ENCODE measurements at regions not wholly inside any gene's neighbourhood (a gene's known extent, or its start where the extent isn't known, plus 50 kb on each side); places are given as distances from the start of the nearest gene placed in this dataset.

GRCh38 chr4:31549256-31549655 lies 829.1 kb downstream of the PCDH7 start:
- DNase-seq: no peak

GRCh38 chr4:31557437-31557836 lies 837.3 kb downstream of the PCDH7 start:
- DNase-seq: no peak

DNA sequence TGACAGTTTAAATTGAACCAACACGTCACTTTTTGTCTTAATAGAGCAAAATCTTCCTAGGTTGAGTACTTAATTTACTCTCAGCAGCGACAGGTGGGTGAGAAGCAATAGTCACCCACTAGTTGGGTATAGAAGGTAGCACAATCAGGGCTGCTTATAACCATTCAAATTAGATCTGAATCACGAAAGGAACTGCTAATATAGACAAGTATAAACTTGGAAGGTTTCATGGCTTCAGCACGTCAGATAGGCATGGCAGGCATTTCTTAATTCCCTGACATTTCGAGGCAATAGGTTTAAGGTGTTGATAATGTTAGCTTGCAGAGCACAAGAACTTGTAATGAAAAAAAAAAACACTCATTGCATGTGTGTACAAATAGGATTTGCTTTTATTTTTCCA lies 853.4 kb downstream of the PCDH7 start:
- no peak for DNase-seq

- no peak for DNase-seq
These were observed 855.3 kb downstream of the PCDH7 start for GRCh38 chr4:31575504-31575903.

DNA sequence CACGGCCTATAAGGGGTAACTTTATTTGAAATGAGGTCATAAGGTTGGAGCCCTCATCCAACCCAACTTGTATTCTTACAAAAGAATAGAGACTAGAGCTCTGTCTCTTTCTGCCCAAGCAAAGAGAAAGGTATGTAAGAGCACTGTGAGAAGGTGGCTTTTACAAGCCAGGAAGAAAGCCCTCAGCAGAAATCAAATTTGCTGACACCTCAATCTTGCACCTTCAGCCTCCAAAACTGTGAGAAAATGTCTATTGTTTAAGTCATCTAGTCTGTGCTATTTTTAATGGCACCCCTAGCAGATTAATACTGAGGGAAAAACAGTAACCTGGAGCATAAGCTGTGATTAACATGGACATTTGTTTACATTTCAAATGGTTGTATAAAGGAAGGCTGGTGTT lies 860.7 kb downstream of the PCDH7 start:
- no peak for DNase-seq

DNA sequence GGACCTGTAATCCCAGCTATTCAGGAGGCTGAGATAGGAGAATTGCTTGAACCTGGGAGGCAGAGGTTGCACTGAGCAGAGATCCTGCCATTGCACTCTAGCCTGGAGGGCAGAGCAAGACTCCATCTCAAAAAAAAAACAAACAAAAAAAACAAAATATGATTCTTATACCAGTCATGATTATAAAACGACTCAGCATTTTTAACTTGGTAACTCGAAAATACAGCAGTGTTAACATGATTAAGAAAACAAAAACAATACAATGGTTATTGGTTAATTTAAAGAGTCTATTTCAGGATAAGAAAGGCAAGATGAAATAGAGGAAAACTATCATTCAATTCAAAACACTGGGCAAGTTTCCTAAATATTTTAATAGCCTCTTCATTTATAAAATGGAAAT lies 865.3 kb downstream of the PCDH7 start:
- no peak for DNase-seq

DNA sequence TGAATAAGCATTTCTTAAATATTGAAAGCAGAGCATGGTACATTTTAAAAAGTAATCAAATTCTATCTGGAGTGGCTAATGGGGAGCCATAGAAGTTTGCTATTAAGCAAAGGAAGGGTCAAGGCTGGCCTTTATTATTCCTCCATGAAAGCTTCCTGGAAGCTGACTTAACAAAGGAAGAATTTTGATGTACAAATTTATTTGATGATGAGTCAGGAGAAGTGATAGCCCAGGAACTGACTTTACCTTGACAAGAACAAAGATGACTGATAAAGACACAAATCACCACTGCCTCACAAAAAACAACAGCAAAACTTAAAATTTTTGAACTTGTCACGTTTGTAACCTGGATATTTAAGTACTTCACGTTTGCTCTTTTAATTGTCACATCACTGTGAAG lies 872.1 kb downstream of the PCDH7 start:
- DNase-seq: no peak

GRCh38 chr4:31595496-31595895 lies 875.3 kb downstream of the PCDH7 start:
- DNase-seq: no peak

GRCh38 chr4:31598639-31599038 lies 878.5 kb downstream of the PCDH7 start:
- no peak for DNase-seq

- DNase-seq: no peak
These were observed 881.6 kb downstream of the PCDH7 start for GRCh38 chr4:31601793-31602192.

DNA sequence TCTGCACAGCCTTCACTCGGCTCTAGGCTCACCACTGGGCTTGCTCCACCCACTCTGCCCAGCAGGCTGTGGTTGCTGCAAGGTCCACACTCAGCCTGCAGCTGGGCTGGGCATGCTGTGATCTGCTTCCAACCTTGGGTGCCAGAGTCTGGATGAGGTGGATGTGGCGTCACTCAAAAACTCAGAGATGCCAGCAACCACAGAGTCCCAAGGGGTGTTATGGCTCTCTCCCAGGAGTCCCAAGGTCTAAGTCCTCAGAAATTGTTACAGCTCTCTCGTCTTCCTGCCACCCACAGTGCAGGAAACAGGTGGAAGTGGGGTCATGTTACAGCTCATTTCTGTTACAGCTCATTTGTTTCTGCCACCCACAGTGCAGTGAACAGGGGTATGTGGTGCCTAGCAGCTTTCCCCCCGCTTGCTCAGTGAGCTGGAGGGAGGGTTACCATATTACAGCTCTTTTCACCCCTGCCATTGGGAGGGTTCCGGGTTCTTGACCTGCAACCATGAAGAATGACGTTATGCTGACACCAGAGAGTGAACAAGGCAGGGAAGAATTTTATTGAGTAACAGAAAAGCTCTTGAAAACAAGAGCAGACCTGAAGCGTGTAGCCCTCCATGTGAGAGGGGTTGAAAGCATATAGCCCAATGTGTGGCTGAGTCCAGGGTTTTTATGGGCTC lies 893.9 kb downstream of the PCDH7 start:
- no peak for DNase-seq

GRCh38 chr4:31617667-31618066 lies 897.5 kb downstream of the PCDH7 start:
- DNase-seq: no peak

DNA sequence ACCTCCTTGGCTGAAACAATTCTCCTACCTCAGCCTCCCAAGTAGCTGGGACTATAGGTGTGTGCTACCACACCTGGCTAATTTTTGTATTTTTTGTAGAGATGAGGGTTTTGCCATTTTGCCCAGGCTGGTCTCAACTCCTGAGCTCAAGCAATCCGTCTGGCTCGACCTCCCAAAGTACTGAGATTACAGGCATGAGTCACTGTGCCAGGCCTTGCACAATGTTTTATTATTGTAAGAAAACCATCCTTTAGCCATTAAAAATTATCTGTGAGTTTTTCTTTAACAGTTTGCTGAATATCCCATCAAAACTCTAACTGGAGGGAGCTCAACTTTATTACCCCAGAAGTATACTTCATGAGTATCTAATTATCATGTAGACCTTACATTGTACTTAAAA lies 900.3 kb downstream of the PCDH7 start:
- no peak for DNase-seq

DNA sequence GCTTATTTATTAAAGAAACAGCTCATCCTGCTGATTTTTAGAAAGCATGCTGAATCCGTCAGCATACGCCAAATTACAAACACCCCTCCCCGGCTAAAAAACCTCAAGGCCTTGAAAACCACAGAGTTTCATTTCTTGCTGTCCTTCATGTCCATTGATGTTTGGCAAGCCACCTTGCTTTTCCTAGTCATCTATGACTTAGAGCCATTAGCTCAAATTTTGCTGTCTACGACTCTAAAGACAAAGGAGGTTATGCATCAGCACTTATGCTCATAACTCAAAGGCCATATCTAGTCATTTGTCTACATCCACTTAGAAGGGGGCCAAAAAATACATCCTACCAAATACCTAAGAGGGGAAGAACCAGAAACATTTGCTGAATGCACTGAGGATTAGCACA lies 925.1 kb downstream of the PCDH7 start:
- no peak for DNase-seq

DNA sequence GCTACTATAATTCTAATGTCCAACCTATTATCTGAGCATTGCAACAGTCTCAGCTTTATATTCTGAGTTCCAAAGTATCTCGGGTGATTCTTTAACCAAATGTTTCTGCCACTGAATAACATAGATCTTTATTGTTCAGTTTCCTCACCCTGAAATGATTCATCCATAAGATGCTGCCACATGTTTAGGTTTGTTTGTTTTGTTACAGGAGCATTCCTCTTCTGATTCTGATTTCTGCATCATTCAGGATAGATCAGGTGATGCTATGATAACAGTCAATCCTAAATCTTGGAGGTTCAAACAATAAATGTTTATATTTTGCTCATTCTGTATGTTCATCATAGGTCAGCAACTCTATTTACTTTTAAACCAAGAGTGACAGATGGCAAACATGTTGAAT lies 927.6 kb downstream of the PCDH7 start:
- no peak for DNase-seq

- DNase-seq: no peak
These were observed 929.7 kb downstream of the PCDH7 start for GRCh38 chr4:31649878-31650277.

GRCh38 chr4:31651541-31651940 lies 931.4 kb downstream of the PCDH7 start:
- no peak for DNase-seq

DNA sequence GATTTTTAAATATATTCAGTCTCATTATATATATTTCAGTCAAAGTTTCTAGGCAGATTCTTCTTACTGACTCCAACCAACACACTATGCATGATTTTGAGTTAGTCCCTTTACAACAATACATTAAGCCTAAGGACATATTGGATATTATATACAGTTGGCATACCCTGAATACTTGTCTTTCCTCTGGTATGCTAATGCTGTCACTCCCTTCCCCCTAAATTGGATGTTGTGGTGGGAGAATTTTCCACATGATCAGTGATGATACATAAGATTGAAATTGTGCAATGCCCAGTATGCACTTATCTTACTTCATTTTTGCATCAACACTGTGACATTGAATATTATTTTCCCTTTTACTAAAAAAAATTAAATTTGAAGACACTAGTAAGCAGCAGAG lies 935.2 kb downstream of the PCDH7 start:
- DNase-seq: no peak

DNA sequence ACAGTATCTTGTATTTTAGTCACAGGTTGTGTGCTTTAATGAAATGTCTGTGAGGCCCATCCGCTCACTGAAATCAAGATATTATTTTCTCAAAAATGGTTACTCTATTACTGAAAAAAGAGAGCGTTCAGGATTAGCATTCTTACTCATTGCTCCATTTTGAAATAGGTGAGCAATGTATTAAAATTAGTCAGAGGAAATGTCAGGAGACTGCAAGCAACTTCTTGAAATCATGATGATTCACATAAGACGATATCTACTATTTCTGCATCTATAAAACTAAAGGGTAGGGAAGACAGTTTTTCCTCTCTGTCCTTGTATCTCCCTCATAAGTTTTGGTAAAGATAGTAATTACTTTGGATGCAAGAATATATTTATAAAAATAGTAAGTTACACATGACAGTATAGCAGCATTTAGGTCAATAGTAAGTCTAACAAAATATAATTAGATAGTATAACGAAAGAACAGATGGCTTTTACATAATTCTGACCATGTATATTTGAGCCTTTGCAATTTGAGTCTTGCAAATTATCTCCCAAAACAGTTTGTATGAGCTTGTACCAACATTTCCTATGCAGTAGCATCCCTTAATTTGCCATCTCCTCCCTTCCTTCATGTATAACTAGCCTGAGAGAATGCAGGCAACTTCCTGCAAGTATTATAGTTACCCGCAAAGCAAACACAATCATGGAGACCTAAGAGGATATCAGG lies 937.8 kb downstream of the PCDH7 start:
- DNase-seq: no peak

GRCh38 chr4:31660916-31661315 lies 940.7 kb downstream of the PCDH7 start:
- DNase-seq: no peak

DNA sequence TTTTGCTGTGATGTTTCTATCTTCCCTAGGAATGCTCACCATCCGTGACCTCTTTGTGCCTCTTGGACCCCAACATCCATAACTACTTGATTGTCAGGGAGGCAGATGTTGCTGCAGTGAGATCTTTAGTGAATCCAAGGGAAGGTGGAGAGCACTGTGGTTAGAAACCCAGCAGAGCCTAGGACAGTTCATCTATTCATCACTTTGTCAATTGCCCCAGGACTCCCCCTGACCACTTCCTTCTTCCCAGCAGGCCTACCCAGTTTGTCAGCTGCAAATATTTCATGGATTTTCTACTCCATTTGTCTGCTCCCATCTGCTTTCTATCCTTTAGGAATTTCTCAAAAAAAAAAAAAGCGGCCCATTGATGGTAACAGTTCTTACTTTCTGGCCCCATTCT lies 942.8 kb downstream of the PCDH7 start:
- no peak for DNase-seq

DNA sequence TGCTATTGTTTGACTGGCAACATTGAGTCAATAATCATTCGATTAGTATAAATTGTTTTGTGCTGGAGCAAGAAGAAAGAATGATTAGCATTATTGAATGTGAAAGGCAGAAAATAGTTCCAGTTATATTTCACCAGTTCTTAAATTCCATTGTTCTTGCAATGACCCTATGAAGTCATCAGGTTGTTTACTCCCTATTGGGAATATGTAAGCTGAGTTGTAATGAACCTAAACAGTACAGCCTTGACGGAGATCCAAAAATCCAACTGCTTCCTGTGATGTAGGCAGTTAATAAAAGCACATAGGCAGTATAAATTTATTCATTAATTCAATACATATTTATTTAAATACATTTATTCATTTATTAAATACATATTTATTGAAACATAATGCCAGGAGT lies 947.5 kb downstream of the PCDH7 start:
- no peak for DNase-seq

DNA sequence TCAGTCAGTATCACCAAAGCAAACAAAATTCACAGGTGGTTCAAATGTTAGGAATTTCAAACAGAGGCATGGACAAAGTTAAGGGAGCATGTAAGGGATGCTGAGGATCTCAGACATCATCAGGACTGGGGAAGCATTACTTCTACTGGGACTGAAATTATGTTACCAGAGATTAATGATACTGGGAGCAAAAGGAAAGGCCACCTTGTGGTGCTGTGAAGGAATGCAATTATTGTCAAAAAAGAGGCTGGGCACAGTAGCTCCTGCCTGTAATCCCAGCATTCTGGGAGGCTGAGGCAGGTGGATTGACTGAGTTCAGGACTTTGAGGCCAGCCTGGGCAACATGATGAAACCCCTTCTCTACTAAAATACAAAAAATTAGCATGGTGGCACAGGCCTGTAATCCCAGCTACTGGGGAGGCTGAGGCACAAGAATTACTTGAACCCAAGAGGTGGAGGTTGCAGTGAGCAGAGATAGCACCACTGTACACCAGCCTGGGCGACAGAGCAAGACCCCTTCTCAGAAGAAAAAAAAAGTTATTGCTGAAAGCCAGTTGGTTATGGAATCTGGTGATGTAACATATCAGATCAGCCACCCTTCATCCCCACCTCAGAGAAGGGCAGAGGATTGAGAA lies 954.3 kb downstream of the PCDH7 start:
- no peak for DNase-seq

DNA sequence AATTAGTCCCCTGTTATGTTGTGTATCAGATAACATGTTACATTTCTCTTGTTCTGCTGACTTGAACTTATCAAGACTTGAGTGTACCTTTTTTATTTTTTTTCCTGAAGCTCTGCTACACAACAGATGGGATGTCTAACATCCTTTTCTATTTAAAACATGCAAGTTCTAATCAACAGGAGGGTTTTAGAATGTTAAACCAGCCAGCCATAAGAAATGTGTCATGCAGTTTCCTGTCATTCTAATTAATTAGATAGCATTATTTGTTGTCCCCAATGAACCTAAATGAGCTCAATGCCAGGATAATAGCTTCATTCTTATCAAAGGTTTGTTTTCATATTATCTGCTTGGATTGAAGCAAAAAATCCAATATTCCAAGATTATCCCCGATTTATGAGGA lies 958.2 kb downstream of the PCDH7 start:
- no peak for DNase-seq

All from GOT3 (cell line).